GM12875 (cell line): ENCODE measurements at regions not wholly inside any gene's neighbourhood (a gene's known extent, or its start where the extent isn't known, plus 50 kb on each side); places are given as distances from the start of the nearest gene placed in this dataset.

Experiments used
- H3K4me3 ChIP-seq: one replicate; pipeline ENCODE4 v1.5.1; 2011; ENCODE audit warnings: low read depth, low read length, control low read depth
- CTCF ChIP-seq: IDR thresholded peaks from 2 replicates; pipeline ENCODE4 v1.5.1; 2011; ENCODE audit warnings: low read depth, mild to moderate bottlenecking, control low read depth, inconsistent platforms, low read length, moderate library complexity, borderline replicate concordance; ENCODE audit not compliant: insufficient read depth

GRCh38 chr10:3228629-3228945 is 56.0 kb upstream of the PITRM1 start:
- H3K4me3 ChIP-seq: no peak overlapping the region
- TF ChIP-seq CTCF: no peak

GRCh38 chr10:3226960-3227744 is 54.6 kb upstream of the PITRM1 start:
- no peak for TF ChIP-seq CTCF
- no peak overlapping the region for H3K4me3 ChIP-seq

GRCh38 chr10:3225561-3225960 is 53.0 kb upstream of the PITRM1 start:
- TF ChIP-seq CTCF: no peak
- H3K4me3 ChIP-seq: no peak overlapping the region

GRCh38 chr10:3224241-3224640 is 51.7 kb upstream of the PITRM1 start:
- no peak for TF ChIP-seq CTCF
- no peak overlapping the region for H3K4me3 ChIP-seq

GRCh38 chr10:3222626-3223025 is 50.0 kb upstream of the PITRM1 start:
- TF ChIP-seq CTCF: no peak
- no peak overlapping the region for H3K4me3 ChIP-seq
